NT2/D1 (cell line): ENCODE measurements at regions not wholly inside any gene's neighbourhood (a gene's known extent, or its start where the extent isn't known, plus 50 kb on each side); places are given as distances from the start of the nearest gene placed in this dataset.

Experiments
- SUZ12 ChIP-seq: IDR thresholded peaks from 2 replicates; pipeline ENCODE4 v1.6.1; 2011; ENCODE audit not compliant: insufficient read length, insufficient read depth; ENCODE audit errors: extremely low read depth
- YY1 ChIP-seq: IDR thresholded peaks from 2 replicates; pipeline ENCODE4 v1.6.1; 2011; ENCODE audit not compliant: insufficient read length, insufficient read depth
- ZNF274 ChIP-seq: IDR thresholded peaks from 2 replicates; pipeline ENCODE4 v1.6.1; 2011; ENCODE audit warnings: mild to moderate bottlenecking, low read depth, low read length

DNA sequence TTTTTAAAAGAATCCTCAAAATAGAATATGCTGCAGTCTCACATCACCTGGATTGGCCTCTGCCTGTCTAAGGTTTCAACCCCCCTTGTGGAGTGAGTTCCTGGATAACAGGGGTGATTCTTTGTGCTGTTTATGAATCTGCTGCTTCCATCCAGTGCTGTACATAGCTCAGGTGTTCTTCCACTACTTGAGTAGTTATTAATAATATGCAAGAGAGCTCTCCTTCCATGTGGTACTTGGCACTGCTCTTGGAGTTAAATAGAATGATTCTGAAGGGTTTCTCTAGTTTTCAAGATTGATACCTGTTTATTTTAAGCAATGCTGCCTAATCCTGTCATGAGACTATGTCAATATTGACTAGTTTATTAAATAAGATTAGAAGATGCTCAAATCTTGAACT, 273.6 kb downstream of the RDH14 start:
- TF ChIP-seq YY1 = no peak
- TF ChIP-seq SUZ12 = no peak
- no peak for TF ChIP-seq ZNF274
